Stomach (tissue), 4 donors: ENCODE measurements at regions not wholly inside any gene's neighbourhood (a gene's known extent, or its start where the extent isn't known, plus 50 kb on each side); places are given as distances from the start of the nearest gene placed in this dataset.

Experiments
- CTCF ChIP-seq, 7 experiments: fragments of 450-650 bp in 4 of 7; fragments of 200-600 bp in 3 of 7; sonication (generic) in 3 of 7; IDR thresholded peaks; one replicate each; pipeline ENCODE4 v1.5.1; 2016 to 2019; ENCODE audit warnings: antibody characterized with exemption in 7 of 7, control low read depth in 2 of 7, mild to moderate bottlenecking in 1 of 7
- EP300 ChIP-seq: sonication (generic); formaldehyde crosslinking; IDR thresholded peaks from one replicate; pipeline ENCODE4 v1.6.1; 2017; ENCODE audit warnings: antibody characterized with exemption
- POLR2A ChIP-seq, 4 donors: fragments of 450-650 bp; IDR thresholded peaks; one replicate each; pipeline ENCODE4 v1.6.1; 2016; ENCODE audit warnings: antibody characterized with exemption in 4 of 4, control low read depth in 2 of 4, mild to moderate bottlenecking in 1 of 4, moderate library complexity in 1 of 4
- POLR2AphosphoS5 ChIP-seq, 3 donors: sonication (generic); formaldehyde crosslinking; IDR thresholded peaks; one replicate each; pipeline ENCODE4 v1.6.1; 2016; ENCODE audit warnings: antibody characterized with exemption in 3 of 3

DNA sequence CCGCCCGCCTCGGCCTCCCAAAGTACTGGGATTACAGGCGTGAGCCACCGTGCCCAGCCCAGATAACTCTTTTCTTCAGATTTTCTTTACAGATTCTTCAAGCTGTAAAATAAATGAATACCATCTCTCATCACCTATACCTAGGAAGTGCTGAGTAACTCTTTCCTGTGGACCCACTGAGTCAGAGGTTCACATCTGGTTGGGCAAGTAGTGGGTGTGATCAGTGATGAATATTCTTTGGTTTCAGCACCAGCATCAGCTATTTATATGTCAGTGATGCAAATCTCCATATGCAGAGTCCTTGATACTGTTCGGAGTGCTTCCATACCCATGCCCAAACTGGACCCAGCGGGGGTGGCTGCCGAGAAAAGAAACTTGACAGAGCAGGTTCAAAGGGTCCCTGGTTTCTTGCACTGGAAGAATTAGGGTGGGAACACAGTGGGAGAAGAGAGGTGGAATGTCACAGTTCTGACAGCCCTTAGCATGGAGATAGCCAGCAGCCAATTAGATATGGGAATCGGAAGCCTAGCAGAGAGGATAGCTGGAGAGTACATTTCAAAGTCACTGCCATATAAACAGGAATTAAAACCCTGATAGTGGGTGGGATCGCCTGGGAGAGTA, 64.9 kb upstream of the DDR1 start:
- no peak for TF ChIP-seq CTCF (IDR thresholded peaks at IDR 0.05)
- TF ChIP-seq POLR2A (IDR thresholded peaks at IDR 0.05), result no peak
- no peak for TF ChIP-seq EP300
- no peak for TF ChIP-seq POLR2AphosphoS5 (IDR thresholded peaks at IDR 0.05)
